ENCODE measurements at regions not wholly inside any gene's neighbourhood (a gene's known extent, or its start where the extent isn't known, plus 50 kb on each side); places are given as distances from the start of the nearest gene placed in this dataset.
"Not testable (repeated sequence)": the region's sequence is repeated elsewhere in the genome, so short reads cannot be mapped to it uniquely, and the experiment has no call there.

- DNase-seq (ENCODE audit: extremely low read depth, low read depth) = no peak
- H3K4me3 ChIP-seq (replicated peaks; ENCODE audit: low read depth, low read length) = no peak overlapping the region
- no peak for TF ChIP-seq CTCF (IDR thresholded peaks at IDR 0.05; ENCODE audit: low read depth, low read length, missing control alignments)
Observed at GRCh38 chr14:101628975-101629374, 67.7 kb downstream of the DIO3 start.

- TF ChIP-seq CTCF (IDR thresholded peaks at IDR 0.05; ENCODE audit: low read depth, low read length, missing control alignments) = no peak
- DNase-seq (ENCODE audit: extremely low read depth, low read depth) = no peak
- no peak overlapping the region for H3K4me3 ChIP-seq (replicated peaks; ENCODE audit: low read depth, low read length)
Observed at GRCh38 chr14:101630056-101630965, 69.0 kb downstream of the DIO3 start.

- no peak for TF ChIP-seq CTCF (IDR thresholded peaks at IDR 0.05; ENCODE audit: low read depth, low read length, missing control alignments)
- no peak for DNase-seq (ENCODE audit: extremely low read depth, low read depth)
- no peak overlapping the region for H3K4me3 ChIP-seq (replicated peaks; ENCODE audit: low read depth, low read length)
Observed at GRCh38 chr14:101631199-101631598, 69.9 kb downstream of the DIO3 start.

- DNase-seq (ENCODE audit: extremely low read depth, low read depth); H3K4me3 ChIP-seq (replicated peaks; ENCODE audit: low read depth, low read length): not testable (repeated sequence)
Observed at GRCh38 chr14:101631970-101632369, 70.7 kb downstream of the DIO3 start.

- DNase-seq (ENCODE audit: extremely low read depth, low read depth) = no peak
- no peak for TF ChIP-seq CTCF (IDR thresholded peaks at IDR 0.05; ENCODE audit: low read depth, low read length, missing control alignments)
- no peak overlapping the region for H3K4me3 ChIP-seq (replicated peaks; ENCODE audit: low read depth, low read length)
Observed at GRCh38 chr14:101632520-101632919, 71.2 kb downstream of the DIO3 start.

- TF ChIP-seq CTCF (IDR thresholded peaks at IDR 0.05; ENCODE audit: low read depth, low read length, missing control alignments) = no peak
- no peak for DNase-seq (ENCODE audit: extremely low read depth, low read depth)
- no peak overlapping the region for H3K4me3 ChIP-seq (replicated peaks; ENCODE audit: low read depth, low read length)
Observed at GRCh38 chr14:101633276-101633675, 72.0 kb downstream of the DIO3 start.

GRCh38 chr14:101634202-101634849 is 73.0 kb downstream of the DIO3 start:
- no peak for TF ChIP-seq CTCF (IDR thresholded peaks at IDR 0.05; ENCODE audit: low read depth, low read length, missing control alignments)
- H3K4me3 ChIP-seq (replicated peaks; ENCODE audit: low read depth, low read length) = no peak overlapping the region
- no peak for DNase-seq (ENCODE audit: extremely low read depth, low read depth)

Measured in HFF-Myc (cell line).